HepG2 (cell line): ENCODE measurements at regions not wholly inside any gene's neighbourhood (a gene's known extent, or its start where the extent isn't known, plus 50 kb on each side); places are given as distances from the start of the nearest gene placed in this dataset.

Source experiments
- ATAC-seq: fragments of 200-7000 bp; cut with Tn5 transposase; 3 replicates; pipeline ENCODE4 v1.9.1; 2020; ENCODE audit warnings: mild to moderate bottlenecking, moderate library complexity
- BruUV-seq: library from RNA; stranded (reverse); fragments of 400-500 nt; replicated peaks from 2 replicates; lab custom pipeline; 2021; lab: Mats Ljungman, UMichigan
- CTCF ChIA-PET: fragments of 300-600 bp; formaldehyde crosslinking; extraction: SDS; loops from one replicate; lab custom pipeline; 2021; ENCODE audit warnings: low total read pairs, inconsistent platforms, low intra/inter-chr PET ratio; lab: Yijun Ruan, JAX
- POLR2A ChIA-PET: fragments of 350-600 bp; sonication (Branson Sonifier 250); formaldehyde crosslinking; loops from one replicate; lab custom pipeline; 2020; ENCODE audit warnings: antibody characterized with exemption, inconsistent platforms; lab: Yijun Ruan, JAX
- DNase-seq: peaks from one replicate; pipeline ENCODE4 v3.0.0-alpha.2; 2015; ENCODE audit warnings: low spot score
- FAIRE-seq: peaks from 3 replicates; lab custom pipeline; 2011; peaks lifted over from hg19 to GRCh38; lab: Jason Lieb, UNC
- H2AFZ ChIP-seq: one replicate; pipeline ENCODE4 v1.6.1; 2011; ENCODE audit warnings: low read length, inconsistent platforms
- H3K27ac ChIP-seq: fragments of 300-600 bp; 3 replicates; pipeline ENCODE4 v1.8.0; 2011; ENCODE audit warnings: mixed run types, mild to moderate bottlenecking, mixed read lengths, low read length, inconsistent platforms; ENCODE audit not compliant: insufficient read depth; ENCODE audit errors: extremely low read length
- H3K27me3 ChIP-seq, 2 experiments: fragments of 200-600 bp in 1 of 2; 2 replicates in 1 of 2; 3 replicates in 1 of 2; pipeline versions ENCODE4 v1.6.0 to v1.8.0; 2011; ENCODE audit warnings: low read length in 2 of 2, mild to moderate bottlenecking in 2 of 2, moderate library complexity in 2 of 2, inconsistent platforms in 1 of 2; ENCODE audit not compliant: insufficient read depth in 2 of 2, control insufficient read depth in 1 of 2
- H3K36me3 ChIP-seq, 2 experiments: fragments of 200-600 bp in 1 of 2; replicated peaks in 1 of 2; 2 replicates in 1 of 2; 3 replicates in 1 of 2; pipeline versions ENCODE4 v1.5.1 to v1.8.0; 2011; ENCODE audit warnings: low read length in 2 of 2, inconsistent platforms in 1 of 2; ENCODE audit not compliant: insufficient read depth in 2 of 2, control insufficient read depth in 1 of 2
- H3K4me1 ChIP-seq: 2 replicates; pipeline ENCODE4 v1.5.1; 2012; ENCODE audit warnings: low read length, inconsistent platforms; ENCODE audit not compliant: insufficient read depth
- H3K4me2 ChIP-seq: 2 replicates; pipeline ENCODE4 v1.6.0; 2011; ENCODE audit warnings: low read depth, low read length, inconsistent platforms
- H3K4me3 ChIP-seq, 3 experiments: fragments of 200-600 bp in 1 of 3; sonication (generic), shearing (Covaris generic) in 1 of 3; replicated peaks in 1 of 3; 2 replicates each; pipeline ENCODE4 v1.5.1; 2011 to 2016; ENCODE audit warnings: low read length in 3 of 3, inconsistent platforms in 2 of 3, low read depth in 2 of 3, mild to moderate bottlenecking in 2 of 3, control low read depth in 1 of 3, mixed read lengths in 1 of 3; ENCODE audit not compliant: insufficient read depth in 1 of 3
- H3K79me2 ChIP-seq: one replicate; pipeline ENCODE4 v1.6.1; 2011; ENCODE audit warnings: low read length, inconsistent platforms; ENCODE audit not compliant: insufficient read depth
- H3K9ac ChIP-seq: 2 replicates; pipeline ENCODE4 v1.6.0; 2011; ENCODE audit warnings: mild to moderate bottlenecking, low read depth, low read length, inconsistent platforms; ENCODE audit not compliant: insufficient read depth
- H3K9me3 ChIP-seq: 2 replicates; pipeline ENCODE4 v1.5.1; 2012; ENCODE audit warnings: mild to moderate bottlenecking, low read length
- H4K20me1 ChIP-seq: 2 replicates; pipeline ENCODE4 v1.6.0; 2011; ENCODE audit warnings: inconsistent platforms, mild to moderate bottlenecking, low read length, moderate library complexity; ENCODE audit not compliant: insufficient read depth
- CCAR2 ChIP-seq: fragments of 200-400 bp; formaldehyde crosslinking; optimal IDR thresholded peaks from 2 replicates; pipeline ENCODE3; 2018; ENCODE audit warnings: low read depth, mild to moderate bottlenecking, low read length, moderate library complexity
- GATAD2A ChIP-seq: IDR thresholded peaks from 2 replicates; pipeline ENCODE4 v1.6.1; 2016
- HNRNPLL ChIP-seq: fragments of 200-400 bp; formaldehyde crosslinking; IDR thresholded peaks from 2 replicates; pipeline ENCODE4 v1.6.1; 2017; ENCODE audit warnings: mild to moderate bottlenecking, low read depth, low read length; ENCODE audit not compliant: poor library complexity, severe bottlenecking
- JUNB ChIP-seq: sonication (generic); formaldehyde crosslinking; IDR thresholded peaks from 2 replicates; pipeline ENCODE4 v1.8.0; 2022; ENCODE audit warnings: missing genetic modification reagents, mild to moderate bottlenecking, borderline replicate concordance
- TBX3 ChIP-seq: fragments of 450-650 bp; IDR thresholded peaks from 2 replicates; pipeline ENCODE4 v1.6.1; 2017; ENCODE audit warnings: antibody characterized with exemption, mild to moderate bottlenecking, inconsistent platforms, borderline replicate concordance
- ZSCAN31 ChIP-seq: sonication (generic); formaldehyde crosslinking; IDR thresholded peaks from 2 replicates; pipeline ENCODE4 v1.5.0; 2020; ENCODE audit warnings: low read depth, mild to moderate bottlenecking, missing genetic modification reagents
- WGBS: methylation state at CpG from one replicate; pipeline ENCODE4 v1.1.6; 2017; ENCODE audit warnings: low lambda C conversion rate; 5-methylcytosine and 5-hydroxymethylcytosine counted together
- in situ Hi-C: cut with HindIII; loops from 2 replicates; pipeline ENCODE4 v1.10.0; 2017; ENCODE audit warnings: low pct_unique_long_range_greater_than_20kb; ENCODE audit not compliant: extremely low pct_ligation_motif_present
- intact Hi-C: fragments of 100-400 bp; cut with micrococcal nuclease; formaldehyde crosslinking; loops from one replicate; pipeline ENCODE4 v1.10.0; 2022; ENCODE audit not compliant: unreplicated experiment
- TF ChIP-seq, protein P1 (sequence below): sonication (generic); formaldehyde crosslinking; IDR thresholded peaks from 2 replicates; pipeline ENCODE4 v1.9.0; 2021; ENCODE audit warnings: missing genetic modification reagents, borderline replicate concordance
- TF ChIP-seq, protein P2 (sequence below), 2 experiments: fragments of 450-650 bp in 1 of 2; sonication (generic) in 1 of 2; formaldehyde crosslinking; IDR thresholded peaks; 2 replicates each; pipeline versions ENCODE4 v1.5.0 to v1.8.0; 2020 to 2022; ENCODE audit warnings: mild to moderate bottlenecking in 1 of 2, missing genetic modification reagents in 1 of 2
- TF ChIP-seq, protein P3 (sequence below): sonication (generic); formaldehyde crosslinking; IDR thresholded peaks from 2 replicates; pipeline ENCODE4 v1.5.1; 2020; ENCODE audit warnings: mild to moderate bottlenecking, missing genetic modification reagents, borderline replicate concordance

DNA sequence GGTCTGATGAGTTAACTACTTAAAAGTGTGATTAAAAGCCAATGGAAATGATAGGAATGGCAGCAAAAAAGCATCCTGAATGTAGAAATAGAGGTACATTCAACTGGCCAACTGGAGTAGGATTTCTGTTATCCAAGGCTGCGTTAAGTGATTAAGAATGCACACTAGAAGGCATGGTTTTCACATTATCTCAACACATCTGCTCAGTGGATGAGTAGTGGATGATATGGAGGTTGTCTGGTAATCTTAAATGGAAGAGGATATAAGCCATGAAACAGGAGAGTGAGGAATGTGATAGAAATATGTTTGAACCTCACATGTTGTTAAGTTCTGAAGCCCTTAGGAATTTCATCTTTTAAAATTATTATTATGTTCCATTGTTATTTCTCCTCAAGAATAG lies 839.9 kb downstream of the USP25 start:
- no peak overlapping the region for H3K4me2 ChIP-seq
- 78% methylated on average over 1 of the region's 1 CpG for WGBS
- H3K27me3 ChIP-seq, result no peaks in the 10 kb centered on the region
- intact Hi-C loops, result no loop called here
- DNase-seq, result no peak
- BruUV-seq, result no TSS peak
- H3K4me1 ChIP-seq, result no peaks in the 10 kb centered on the region
- no peak overlapping the region for H3K4me3 ChIP-seq
- POLR2A ChIA-PET, result no interaction called here
- ATAC-seq, result no peak
- H3K79me2 ChIP-seq, result no peaks in the 10 kb centered on the region
- H3K9me3 ChIP-seq, result no peaks in the 10 kb centered on the region
- in situ Hi-C loops, result no loop called here
- no peak overlapping the region for H3K27ac ChIP-seq
- H2AFZ ChIP-seq, result no peak overlapping the region
- no peaks in the 10 kb centered on the region for H3K36me3 ChIP-seq
- no peak for FAIRE-seq
- CTCF ChIA-PET, result no interaction called here
- H3K9ac ChIP-seq, result no peak overlapping the region
- H4K20me1 ChIP-seq, result no peaks in the 10 kb centered on the region
- TF ChIP-seq JUNB (CRISPR knock-in tag), result no peak
- TF ChIP-seq, protein P1, sequence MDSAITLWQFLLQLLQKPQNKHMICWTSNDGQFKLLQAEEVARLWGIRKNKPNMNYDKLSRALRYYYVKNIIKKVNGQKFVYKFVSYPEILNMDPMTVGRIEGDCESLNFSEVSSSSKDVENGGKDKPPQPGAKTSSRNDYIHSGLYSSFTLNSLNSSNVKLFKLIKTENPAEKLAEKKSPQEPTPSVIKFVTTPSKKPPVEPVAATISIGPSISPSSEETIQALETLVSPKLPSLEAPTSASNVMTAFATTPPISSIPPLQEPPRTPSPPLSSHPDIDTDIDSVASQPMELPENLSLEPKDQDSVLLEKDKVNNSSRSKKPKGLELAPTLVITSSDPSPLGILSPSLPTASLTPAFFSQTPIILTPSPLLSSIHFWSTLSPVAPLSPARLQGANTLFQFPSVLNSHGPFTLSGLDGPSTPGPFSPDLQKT (CRISPR knock-in tag), result no peak
- TF ChIP-seq, protein P2, sequence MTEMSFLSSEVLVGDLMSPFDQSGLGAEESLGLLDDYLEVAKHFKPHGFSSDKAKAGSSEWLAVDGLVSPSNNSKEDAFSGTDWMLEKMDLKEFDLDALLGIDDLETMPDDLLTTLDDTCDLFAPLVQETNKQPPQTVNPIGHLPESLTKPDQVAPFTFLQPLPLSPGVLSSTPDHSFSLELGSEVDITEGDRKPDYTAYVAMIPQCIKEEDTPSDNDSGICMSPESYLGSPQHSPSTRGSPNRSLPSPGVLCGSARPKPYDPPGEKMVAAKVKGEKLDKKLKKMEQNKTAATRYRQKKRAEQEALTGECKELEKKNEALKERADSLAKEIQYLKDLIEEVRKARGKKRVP (CRISPR knock-in tag; IDR thresholded peaks at IDR 0.05), result no peak
- no peak for TF ChIP-seq ZSCAN31
- no peak for TF ChIP-seq TBX3
- TF ChIP-seq CCAR2, result no peak
- no peak for TF ChIP-seq GATAD2A (CRISPR knock-in tag)
- TF ChIP-seq, protein P3, sequence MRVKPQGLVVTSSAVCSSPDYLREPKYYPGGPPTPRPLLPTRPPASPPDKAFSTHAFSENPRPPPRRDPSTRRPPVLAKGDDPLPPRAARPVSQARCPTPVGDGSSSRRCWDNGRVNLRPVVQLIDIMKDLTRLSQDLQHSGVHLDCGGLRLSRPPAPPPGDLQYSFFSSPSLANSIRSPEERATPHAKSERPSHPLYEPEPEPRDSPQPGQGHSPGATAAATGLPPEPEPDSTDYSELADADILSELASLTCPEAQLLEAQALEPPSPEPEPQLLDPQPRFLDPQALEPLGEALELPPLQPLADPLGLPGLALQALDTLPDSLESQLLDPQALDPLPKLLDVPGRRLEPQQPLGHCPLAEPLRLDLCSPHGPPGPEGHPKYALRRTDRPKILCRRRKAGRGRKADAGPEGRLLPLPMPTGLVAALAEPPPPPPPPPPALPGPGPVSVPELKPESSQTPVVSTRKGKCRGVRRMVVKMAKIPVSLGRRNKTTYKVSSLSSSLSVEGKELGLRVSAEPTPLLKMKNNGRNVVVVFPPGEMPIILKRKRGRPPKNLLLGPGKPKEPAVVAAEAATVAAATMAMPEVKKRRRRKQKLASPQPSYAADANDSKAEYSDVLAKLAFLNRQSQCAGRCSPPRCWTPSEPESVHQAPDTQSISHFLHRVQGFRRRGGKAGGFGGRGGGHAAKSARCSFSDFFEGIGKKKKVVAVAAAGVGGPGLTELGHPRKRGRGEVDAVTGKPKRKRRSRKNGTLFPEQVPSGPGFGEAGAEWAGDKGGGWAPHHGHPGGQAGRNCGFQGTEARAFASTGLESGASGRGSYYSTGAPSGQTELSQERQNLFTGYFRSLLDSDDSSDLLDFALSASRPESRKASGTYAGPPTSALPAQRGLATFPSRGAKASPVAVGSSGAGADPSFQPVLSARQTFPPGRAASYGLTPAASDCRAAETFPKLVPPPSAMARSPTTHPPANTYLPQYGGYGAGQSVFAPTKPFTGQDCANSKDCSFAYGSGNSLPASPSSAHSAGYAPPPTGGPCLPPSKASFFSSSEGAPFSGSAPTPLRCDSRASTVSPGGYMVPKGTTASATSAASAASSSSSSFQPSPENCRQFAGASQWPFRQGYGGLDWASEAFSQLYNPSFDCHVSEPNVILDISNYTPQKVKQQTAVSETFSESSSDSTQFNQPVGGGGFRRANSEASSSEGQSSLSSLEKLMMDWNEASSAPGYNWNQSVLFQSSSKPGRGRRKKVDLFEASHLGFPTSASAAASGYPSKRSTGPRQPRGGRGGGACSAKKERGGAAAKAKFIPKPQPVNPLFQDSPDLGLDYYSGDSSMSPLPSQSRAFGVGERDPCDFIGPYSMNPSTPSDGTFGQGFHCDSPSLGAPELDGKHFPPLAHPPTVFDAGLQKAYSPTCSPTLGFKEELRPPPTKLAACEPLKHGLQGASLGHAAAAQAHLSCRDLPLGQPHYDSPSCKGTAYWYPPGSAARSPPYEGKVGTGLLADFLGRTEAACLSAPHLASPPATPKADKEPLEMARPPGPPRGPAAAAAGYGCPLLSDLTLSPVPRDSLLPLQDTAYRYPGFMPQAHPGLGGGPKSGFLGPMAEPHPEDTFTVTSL, result no peak
- TF ChIP-seq HNRNPLL, result no peak
